ENCODE measurements at regions not wholly inside any gene's neighbourhood (a gene's known extent, or its start where the extent isn't known, plus 50 kb on each side); places are given as distances from the start of the nearest gene placed in this dataset.

- H2BK120ac ChIP-seq (ENCODE audit: insufficient read depth, low read length, poor library complexity) = no peak overlapping the region
- no peak overlapping the region for H3K4me2 ChIP-seq (ENCODE audit: low read length)
- H3K27me3 ChIP-seq (ENCODE audit: insufficient read depth, low read length) = no peaks in the 10 kb centered on the region
- H3K4me3 ChIP-seq (ENCODE audit: low read depth, low read length) = no peak overlapping the region
- H3K79me1 ChIP-seq (ENCODE audit: low read length) = no peaks in the 10 kb centered on the region
- H2AFZ ChIP-seq (ENCODE audit: insufficient read depth, low read length, poor library complexity) = no peak overlapping the region
- no peak overlapping the region for H3K18ac ChIP-seq (ENCODE audit: low read length)
- H4K8ac ChIP-seq (ENCODE audit: low read depth, low read length) = no peak overlapping the region
- no peak overlapping the region for H3K9ac ChIP-seq (ENCODE audit: low read length)
- no peak overlapping the region for H3K23ac ChIP-seq (ENCODE audit: low read length)
- no peak overlapping the region for H4K12ac ChIP-seq (ENCODE audit: low read depth, low read length)
- H3K9me3 ChIP-seq (ENCODE audit: insufficient read depth, low read depth, low read length) = no peaks in the 10 kb centered on the region
- H3K4ac ChIP-seq (ENCODE audit: low read depth, low read length) = no peak overlapping the region
- DNase-seq = no peak
- H3K79me2 ChIP-seq (ENCODE audit: control insufficient read depth, insufficient read depth, low read length, poor library complexity) = no peaks in the 10 kb centered on the region
- no peak overlapping the region for H2AK5ac ChIP-seq (ENCODE audit: low read length)
- H3K14ac ChIP-seq (ENCODE audit: low read length) = no peak overlapping the region
- H3K4me1 ChIP-seq (ENCODE audit: control insufficient read depth in 1 of 2, insufficient read depth in 2 of 2, low read length in 2 of 2) = no peaks in the 10 kb centered on the region
- no peaks in the 10 kb centered on the region for H3K36me3 ChIP-seq (ENCODE audit: control insufficient read depth in 1 of 2, insufficient read depth in 2 of 2, low read length in 2 of 2)
- no peak overlapping the region for H2BK12ac ChIP-seq (ENCODE audit: low read length)
- no peak overlapping the region for H2BK5ac ChIP-seq (ENCODE audit: low read depth, low read length, poor library complexity)
- no peak overlapping the region for H3K27ac ChIP-seq (ENCODE audit: low read depth, low read length)
- H4K91ac ChIP-seq (ENCODE audit: low read depth, low read length) = no peak overlapping the region
- WGBS (ENCODE audit: extremely low coverage, insufficient coverage, insufficient read length) = no CpG with 5 or more reads among the region's 2 CpGs
Measured at GRCh38 chr2:194562329-194562728, 1094.7 kb upstream of the SLC39A10 start.

- H3K4me3 ChIP-seq (ENCODE audit: low read depth, low read length) = no peak overlapping the region
- H3K79me2 ChIP-seq (ENCODE audit: control insufficient read depth, insufficient read depth, low read length, poor library complexity) = no peaks in the 10 kb centered on the region
- H3K14ac ChIP-seq (ENCODE audit: low read length) = no peak overlapping the region
- H3K4me1 ChIP-seq (ENCODE audit: control insufficient read depth in 1 of 2, insufficient read depth in 2 of 2, low read length in 2 of 2) = no peaks in the 10 kb centered on the region
- no peak overlapping the region for H4K91ac ChIP-seq (ENCODE audit: low read depth, low read length)
- H4K8ac ChIP-seq (ENCODE audit: low read depth, low read length) = no peak overlapping the region
- H3K79me1 ChIP-seq (ENCODE audit: low read length) = no peaks in the 10 kb centered on the region
- H3K9me3 ChIP-seq (ENCODE audit: insufficient read depth, low read depth, low read length) = no peaks in the 10 kb centered on the region
- DNase-seq = no peak
- WGBS (ENCODE audit: extremely low coverage, insufficient coverage, insufficient read length) = no CpG with 5 or more reads among the region's 3 CpGs
- no peak overlapping the region for H3K23ac ChIP-seq (ENCODE audit: low read length)
- no peak overlapping the region for H2BK12ac ChIP-seq (ENCODE audit: low read length)
- no peak overlapping the region for H3K4me2 ChIP-seq (ENCODE audit: low read length)
- no peak overlapping the region for H2BK5ac ChIP-seq (ENCODE audit: low read depth, low read length, poor library complexity)
- H3K36me3 ChIP-seq (ENCODE audit: control insufficient read depth in 1 of 2, insufficient read depth in 2 of 2, low read length in 2 of 2) = no peaks in the 10 kb centered on the region
- no peak overlapping the region for H2AK5ac ChIP-seq (ENCODE audit: low read length)
- H2AFZ ChIP-seq (ENCODE audit: insufficient read depth, low read length, poor library complexity) = no peak overlapping the region
- no peaks in the 10 kb centered on the region for H3K27me3 ChIP-seq (ENCODE audit: insufficient read depth, low read length)
- no peak overlapping the region for H3K9ac ChIP-seq (ENCODE audit: low read length)
- H2BK120ac ChIP-seq (ENCODE audit: insufficient read depth, low read length, poor library complexity) = no peak overlapping the region
- H3K27ac ChIP-seq (ENCODE audit: low read depth, low read length) = no peak overlapping the region
- no peak overlapping the region for H4K12ac ChIP-seq (ENCODE audit: low read depth, low read length)
- no peak overlapping the region for H3K18ac ChIP-seq (ENCODE audit: low read length)
- H3K4ac ChIP-seq (ENCODE audit: low read depth, low read length) = no peak overlapping the region
Measured at GRCh38 chr2:194559964-194560363, 1097.1 kb upstream of the SLC39A10 start.

- WGBS (ENCODE audit: extremely low coverage, insufficient coverage, insufficient read length) = no CpG with 5 or more reads among the region's 5 CpGs
- Histone ChIP-seq H4K12ac (ENCODE audit: low read depth, low read length) (no peak overlapping the region), H3K27ac (ENCODE audit: low read depth, low read length) (no peak overlapping the region), H3K18ac (ENCODE audit: low read length) (no peak overlapping the region), H3K23ac (ENCODE audit: low read length) (no peak overlapping the region), H3K14ac (ENCODE audit: low read length) (no peak overlapping the region), H3K36me3 (ENCODE audit: control insufficient read depth in 1 of 2, insufficient read depth in 2 of 2, low read length in 2 of 2) (no peaks in the 10 kb centered on the region), H3K79me2 (ENCODE audit: control insufficient read depth, insufficient read depth, low read length, poor library complexity) (no peaks in the 10 kb centered on the region), H3K27me3 (ENCODE audit: insufficient read depth, low read length) (no peaks in the 10 kb centered on the region), H3K4me2 (ENCODE audit: low read length) (no peak overlapping the region), H2AFZ (ENCODE audit: insufficient read depth, low read length, poor library complexity) (no peak overlapping the region), H3K79me1 (ENCODE audit: low read length) (no peaks in the 10 kb centered on the region), H3K4me3 (ENCODE audit: low read depth, low read length) (no peak overlapping the region), H3K4ac (ENCODE audit: low read depth, low read length) (no peak overlapping the region), H3K4me1 (ENCODE audit: control insufficient read depth in 1 of 2, insufficient read depth in 2 of 2, low read length in 2 of 2) (no peaks in the 10 kb centered on the region), H2BK120ac (ENCODE audit: insufficient read depth, low read length, poor library complexity) (no peak overlapping the region), H3K9me3 (ENCODE audit: insufficient read depth, low read depth, low read length) (no peaks in the 10 kb centered on the region), H3K9ac (ENCODE audit: low read length) (no peak overlapping the region), H4K8ac (ENCODE audit: low read depth, low read length) (no peak overlapping the region), H4K91ac (ENCODE audit: low read depth, low read length) (no peak overlapping the region), H2BK12ac (ENCODE audit: low read length) (no peak overlapping the region), H2AK5ac (ENCODE audit: low read length) (no peak overlapping the region), H2BK5ac (ENCODE audit: low read depth, low read length, poor library complexity) (no peak overlapping the region)
- no peak for DNase-seq
Measured at GRCh38 chr2:194559523-194559922, 1097.5 kb upstream of the SLC39A10 start.

GRCh38 chr2:194557993-194558392, 1099.0 kb upstream of the SLC39A10 start:
- Histone ChIP-seq H3K4me1 (ENCODE audit: control insufficient read depth in 1 of 2, insufficient read depth in 2 of 2, low read length in 2 of 2) (no peaks in the 10 kb centered on the region), H4K12ac (ENCODE audit: low read depth, low read length) (no peak overlapping the region), H4K8ac (ENCODE audit: low read depth, low read length) (no peak overlapping the region), H3K79me1 (ENCODE audit: low read length) (no peaks in the 10 kb centered on the region), H2AK5ac (ENCODE audit: low read length) (no peak overlapping the region), H3K4me3 (ENCODE audit: low read depth, low read length) (no peak overlapping the region), H2BK120ac (ENCODE audit: insufficient read depth, low read length, poor library complexity) (no peak overlapping the region), H2BK12ac (ENCODE audit: low read length) (no peak overlapping the region), H3K79me2 (ENCODE audit: control insufficient read depth, insufficient read depth, low read length, poor library complexity) (no peaks in the 10 kb centered on the region), H3K27ac (ENCODE audit: low read depth, low read length) (no peak overlapping the region), H4K91ac (ENCODE audit: low read depth, low read length) (no peak overlapping the region), H3K36me3 (ENCODE audit: control insufficient read depth in 1 of 2, insufficient read depth in 2 of 2, low read length in 2 of 2) (no peaks in the 10 kb centered on the region), H3K4me2 (ENCODE audit: low read length) (no peak overlapping the region), H3K9me3 (ENCODE audit: insufficient read depth, low read depth, low read length) (no peaks in the 10 kb centered on the region), H3K9ac (ENCODE audit: low read length) (no peak overlapping the region), H3K4ac (ENCODE audit: low read depth, low read length) (no peak overlapping the region), H2AFZ (ENCODE audit: insufficient read depth, low read length, poor library complexity) (no peak overlapping the region), H2BK5ac (ENCODE audit: low read depth, low read length, poor library complexity) (no peak overlapping the region), H3K18ac (ENCODE audit: low read length) (no peak overlapping the region), H3K14ac (ENCODE audit: low read length) (no peak overlapping the region), H3K27me3 (ENCODE audit: insufficient read depth, low read length) (no peaks in the 10 kb centered on the region), H3K23ac (ENCODE audit: low read length) (no peak overlapping the region)
- WGBS (ENCODE audit: extremely low coverage, insufficient coverage, insufficient read length) = no CpG with 5 or more reads among the region's 1 CpG
- DNase-seq = no peak

Data from trophoblast cell (in vitro differentiated cells and primary cell).